ENCODE measurements at regions not wholly inside any gene's neighbourhood (a gene's known extent, or its start where the extent isn't known, plus 50 kb on each side); places are given as distances from the start of the nearest gene placed in this dataset.

DNA sequence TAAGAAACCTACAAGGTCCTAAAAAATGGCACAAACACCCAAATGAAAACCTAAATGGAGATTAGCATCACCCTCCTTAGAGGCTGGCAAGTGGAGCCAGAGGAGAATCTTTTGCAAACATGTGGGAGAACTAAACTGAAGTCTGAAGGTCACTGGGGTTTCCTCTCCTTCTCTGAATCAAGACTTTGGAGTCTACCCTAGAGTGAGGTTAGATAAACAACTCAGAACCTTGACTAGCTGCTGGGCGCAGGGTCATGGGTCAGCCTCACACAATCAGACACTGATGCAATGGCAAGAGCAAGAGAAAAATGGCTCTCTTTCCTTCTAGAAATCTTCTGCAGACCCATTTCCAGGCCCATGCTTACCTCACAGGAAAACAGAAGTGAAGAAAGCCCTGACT lies 165.8 kb downstream of the KCTD12 start:
- Histone ChIP-seq H3K4me3 (ENCODE audit: low read depth in 2 of 2, low read length in 1 of 2) (no peak overlapping the region), H3K36me3 (replicated peaks in 1 of 2; ENCODE audit: control insufficient read depth in 1 of 2, insufficient read depth in 2 of 2, low read length in 1 of 2) (no peaks in the 10 kb centered on the region), H2AFZ (ENCODE audit: low read depth) (no peak overlapping the region), H3F3A (replicated peaks; ENCODE audit: insufficient read depth) (peaks cover 25% of the 10 kb centered on the region), H3K4me1 (ENCODE audit: control insufficient read depth in 1 of 2, insufficient read depth in 2 of 2, low read depth in 1 of 2, low read length in 1 of 2) (peaks cover 3 to 33% of the 10 kb centered on the region in 2 experiments), H3K79me2 (ENCODE audit: insufficient read depth) (no peaks in the 10 kb centered on the region), H4K20me1 (ENCODE audit: insufficient read depth) (no peaks in the 10 kb centered on the region), H3K9ac (no peak overlapping the region), H3K27me3 (ENCODE audit: insufficient read depth) (no peaks in the 10 kb centered on the region), H3K9me2 (no peaks in the 10 kb centered on the region), H3K4me2 (no peak overlapping the region), H3K27ac (ENCODE audit: low read depth in 2 of 2, low read length in 1 of 2) (no peak overlapping the region), H3K9me3 (no peaks in the 10 kb centered on the region)
- no peak for DNase-seq
- TF ChIP-seq NRF1 (IDR thresholded peaks at IDR 0.05; ENCODE audit: low read depth, low read length) (no peak), RAD21 (IDR thresholded peaks at IDR 0.05; ENCODE audit: low read length) (no peak), MXI1 (IDR thresholded peaks at IDR 0.05; ENCODE audit: low read depth, low read length) (no peak), ELF1 (IDR thresholded peaks at IDR 0.05) (no peak), GABPA (IDR thresholded peaks at IDR 0.05; ENCODE audit: low read depth) (no peak), PBX3 (IDR thresholded peaks at IDR 0.05) (no peak), RXRA (IDR thresholded peaks at IDR 0.05; ENCODE audit: borderline replicate concordance, low read depth) (no peak)
- TF ChIP-seq, protein P1, sequence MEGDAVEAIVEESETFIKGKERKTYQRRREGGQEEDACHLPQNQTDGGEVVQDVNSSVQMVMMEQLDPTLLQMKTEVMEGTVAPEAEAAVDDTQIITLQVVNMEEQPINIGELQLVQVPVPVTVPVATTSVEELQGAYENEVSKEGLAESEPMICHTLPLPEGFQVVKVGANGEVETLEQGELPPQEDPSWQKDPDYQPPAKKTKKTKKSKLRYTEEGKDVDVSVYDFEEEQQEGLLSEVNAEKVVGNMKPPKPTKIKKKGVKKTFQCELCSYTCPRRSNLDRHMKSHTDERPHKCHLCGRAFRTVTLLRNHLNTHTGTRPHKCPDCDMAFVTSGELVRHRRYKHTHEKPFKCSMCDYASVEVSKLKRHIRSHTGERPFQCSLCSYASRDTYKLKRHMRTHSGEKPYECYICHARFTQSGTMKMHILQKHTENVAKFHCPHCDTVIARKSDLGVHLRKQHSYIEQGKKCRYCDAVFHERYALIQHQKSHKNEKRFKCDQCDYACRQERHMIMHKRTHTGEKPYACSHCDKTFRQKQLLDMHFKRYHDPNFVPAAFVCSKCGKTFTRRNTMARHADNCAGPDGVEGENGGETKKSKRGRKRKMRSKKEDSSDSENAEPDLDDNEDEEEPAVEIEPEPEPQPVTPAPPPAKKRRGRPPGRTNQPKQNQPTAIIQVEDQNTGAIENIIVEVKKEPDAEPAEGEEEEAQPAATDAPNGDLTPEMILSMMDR (IDR thresholded peaks at IDR 0.05), result no peak
- 100% methylated on average over 1 of the region's 1 CpG for WGBS (ENCODE audit: low lambda C conversion rate)
- ChIA-PET POLR2A (no interaction called here), CTCF (interaction anchor here (0.7 kb wide), 1 partner anchor 11 kb away, joined by 3 read pairs; no protein-coding TSS in a partner anchor)

DNA sequence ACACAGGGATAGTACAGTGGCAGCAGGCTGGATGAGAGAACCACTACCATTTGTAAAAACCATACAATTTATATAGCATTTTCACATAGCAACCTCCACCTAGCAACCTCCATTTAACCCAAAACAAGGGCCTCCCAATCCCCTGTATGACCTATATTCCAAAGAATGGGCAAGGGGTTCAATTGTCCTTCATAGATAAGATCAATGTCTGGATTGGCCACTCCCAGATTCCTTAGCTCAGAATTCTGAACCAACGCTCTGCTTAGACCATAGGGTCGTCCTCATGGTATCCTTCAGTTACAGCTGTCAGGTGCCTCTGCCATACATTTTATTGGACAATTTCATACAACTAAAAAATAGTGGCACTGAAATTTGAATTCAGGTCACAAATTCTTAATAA lies 166.2 kb downstream of the KCTD12 start:
- no peak for DNase-seq
- Histone ChIP-seq H3K4me2 (no peak overlapping the region), H3K4me1 (ENCODE audit: control insufficient read depth in 1 of 2, insufficient read depth in 2 of 2, low read depth in 1 of 2, low read length in 1 of 2) (peaks cover 3 to 28% of the 10 kb centered on the region in 2 experiments), H3K9ac (no peak overlapping the region), H3K36me3 (replicated peaks in 1 of 2; ENCODE audit: control insufficient read depth in 1 of 2, insufficient read depth in 2 of 2, low read length in 1 of 2) (no peaks in the 10 kb centered on the region), H3F3A (replicated peaks; ENCODE audit: insufficient read depth) (peaks cover 25% of the 10 kb centered on the region), H3K27ac (ENCODE audit: low read depth in 2 of 2, low read length in 1 of 2) (no peak overlapping the region), H4K20me1 (ENCODE audit: insufficient read depth) (no peaks in the 10 kb centered on the region), H2AFZ (ENCODE audit: low read depth) (no peak overlapping the region), H3K27me3 (ENCODE audit: insufficient read depth) (no peaks in the 10 kb centered on the region), H3K79me2 (ENCODE audit: insufficient read depth) (no peaks in the 10 kb centered on the region), H3K4me3 (ENCODE audit: low read depth in 2 of 2, low read length in 1 of 2) (no peak overlapping the region), H3K9me3 (no peaks in the 10 kb centered on the region), H3K9me2 (no peaks in the 10 kb centered on the region)
- CTCF ChIA-PET, result no interaction called here
- 94% methylated on average over 2 of the region's 2 CpGs for WGBS (ENCODE audit: low lambda C conversion rate)
- TF ChIP-seq RFX5 (IDR thresholded peaks at IDR 0.05; ENCODE audit: low read length) (no peak), TEAD4 (IDR thresholded peaks at IDR 0.05; ENCODE audit: borderline replicate concordance, insufficient read depth) (no peak)
- POLR2A ChIA-PET, result no interaction called here

- DNase-seq, result peak; percentile 35
- Histone ChIP-seq H3K27ac (ENCODE audit: low read depth in 2 of 2, low read length in 1 of 2) (peak overlapping the region; percentile 22 to 67; a peak in 3 of 4 replicates), H3K36me3 (replicated peaks in 1 of 2; ENCODE audit: control insufficient read depth in 1 of 2, insufficient read depth in 2 of 2, low read length in 1 of 2) (no peaks in the 10 kb centered on the region), H3K4me3 (ENCODE audit: low read depth in 2 of 2, low read length in 1 of 2) (no peak overlapping the region), H3K4me1 (ENCODE audit: control insufficient read depth in 1 of 2, insufficient read depth in 2 of 2, low read depth in 1 of 2, low read length in 1 of 2) (peaks cover 3 to 11% of the 10 kb centered on the region in 2 experiments), H3K9ac (peak overlapping the region; percentile 47; the same call in 1 of the 2 replicates), H3K4me2 (peak overlapping the region; percentile 33; the same call in 1 of the 2 replicates), H2AFZ (ENCODE audit: low read depth) (peak overlapping the region; percentile 43; the same call in 1 of the 2 replicates), H3K9me3 (no peaks in the 10 kb centered on the region), H3K79me2 (ENCODE audit: insufficient read depth) (no peaks in the 10 kb centered on the region), H3F3A (replicated peaks; ENCODE audit: insufficient read depth) (peaks cover 22% of the 10 kb centered on the region), H4K20me1 (ENCODE audit: insufficient read depth) (no peaks in the 10 kb centered on the region), H3K9me2 (no peaks in the 10 kb centered on the region), H3K27me3 (ENCODE audit: insufficient read depth) (no peaks in the 10 kb centered on the region)
- ChIA-PET CTCF (no interaction called here), POLR2A (no interaction called here)
- 0% methylated on average over 1 of the region's 1 CpG for WGBS (ENCODE audit: low lambda C conversion rate)
- peak; percentile 67 for TF ChIP-seq TCF12 (IDR thresholded peaks at IDR 0.05)
- TF ChIP-seq EP300 (IDR thresholded peaks at IDR 0.05; ENCODE audit: borderline replicate concordance in 1 of 2, low read depth in 1 of 2, low read length in 1 of 2), result peak in 1 of 2 experiments; percentile 21; a peak in 1 of 4 replicates
- no peak for TF ChIP-seq MXI1 (IDR thresholded peaks at IDR 0.05; ENCODE audit: low read depth, low read length)
- no peak for TF ChIP-seq SIN3A (IDR thresholded peaks at IDR 0.05; ENCODE audit: borderline replicate concordance, low read depth, low read length)
- peak; percentile 28; the same call in 1 of the 2 replicates for TF ChIP-seq GATA2 (CRISPR knock-in tag; IDR thresholded peaks at IDR 0.05)
- TF ChIP-seq, protein P2, sequence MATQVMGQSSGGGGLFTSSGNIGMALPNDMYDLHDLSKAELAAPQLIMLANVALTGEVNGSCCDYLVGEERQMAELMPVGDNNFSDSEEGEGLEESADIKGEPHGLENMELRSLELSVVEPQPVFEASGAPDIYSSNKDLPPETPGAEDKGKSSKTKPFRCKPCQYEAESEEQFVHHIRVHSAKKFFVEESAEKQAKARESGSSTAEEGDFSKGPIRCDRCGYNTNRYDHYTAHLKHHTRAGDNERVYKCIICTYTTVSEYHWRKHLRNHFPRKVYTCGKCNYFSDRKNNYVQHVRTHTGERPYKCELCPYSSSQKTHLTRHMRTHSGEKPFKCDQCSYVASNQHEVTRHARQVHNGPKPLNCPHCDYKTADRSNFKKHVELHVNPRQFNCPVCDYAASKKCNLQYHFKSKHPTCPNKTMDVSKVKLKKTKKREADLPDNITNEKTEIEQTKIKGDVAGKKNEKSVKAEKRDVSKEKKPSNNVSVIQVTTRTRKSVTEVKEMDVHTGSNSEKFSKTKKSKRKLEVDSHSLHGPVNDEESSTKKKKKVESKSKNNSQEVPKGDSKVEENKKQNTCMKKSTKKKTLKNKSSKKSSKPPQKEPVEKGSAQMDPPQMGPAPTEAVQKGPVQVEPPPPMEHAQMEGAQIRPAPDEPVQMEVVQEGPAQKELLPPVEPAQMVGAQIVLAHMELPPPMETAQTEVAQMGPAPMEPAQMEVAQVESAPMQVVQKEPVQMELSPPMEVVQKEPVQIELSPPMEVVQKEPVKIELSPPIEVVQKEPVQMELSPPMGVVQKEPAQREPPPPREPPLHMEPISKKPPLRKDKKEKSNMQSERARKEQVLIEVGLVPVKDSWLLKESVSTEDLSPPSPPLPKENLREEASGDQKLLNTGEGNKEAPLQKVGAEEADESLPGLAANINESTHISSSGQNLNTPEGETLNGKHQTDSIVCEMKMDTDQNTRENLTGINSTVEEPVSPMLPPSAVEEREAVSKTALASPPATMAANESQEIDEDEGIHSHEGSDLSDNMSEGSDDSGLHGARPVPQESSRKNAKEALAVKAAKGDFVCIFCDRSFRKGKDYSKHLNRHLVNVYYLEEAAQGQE (IDR thresholded peaks at IDR 0.05; ENCODE audit: low read depth, low read length), result no peak
- no peak for TF ChIP-seq RFX5 (IDR thresholded peaks at IDR 0.05; ENCODE audit: low read length)
- no peak for TF ChIP-seq TEAD4 (IDR thresholded peaks at IDR 0.05; ENCODE audit: borderline replicate concordance, insufficient read depth)
Observed at GRCh38 chr13:76717092-76717491, 169.1 kb downstream of the KCTD12 start.
